ENCODE measurements at regions not wholly inside any gene's neighbourhood (a gene's known extent, or its start where the extent isn't known, plus 50 kb on each side); places are given as distances from the start of the nearest gene placed in this dataset.

- H3K4me2 ChIP-seq (ENCODE audit: low read length), result no peak overlapping the region
- ChIA-PET RAD21 (ENCODE audit: low non-redundant PET in 1 of 2, low total read pairs in 2 of 2, uncharacterized antibody in 2 of 2, unreplicated experiment in 2 of 2) (no interaction called here), POLR2A (no interaction called here), CTCF (no interaction called here)
- H3K9me2 ChIP-seq (ENCODE audit: insufficient read depth), result no peaks in the 10 kb centered on the region
- no peak for DNase-seq (ENCODE audit: low read depth, low spot score)
- H3K9me3 ChIP-seq (ENCODE audit: control insufficient read depth in 1 of 2, insufficient read depth in 1 of 2, low read depth in 1 of 2, low read length in 2 of 2), result no peaks in the 10 kb centered on the region
- no peaks in the 10 kb centered on the region for H3K4me1 ChIP-seq (ENCODE audit: control insufficient read depth in 1 of 2, insufficient read depth in 2 of 2, low read length in 2 of 2)
- H2AFZ ChIP-seq (ENCODE audit: low read depth, low read length, poor library complexity, severe bottlenecking), result no peak overlapping the region
- H3K27me3 ChIP-seq (ENCODE audit: insufficient read depth, low read length), result no peaks in the 10 kb centered on the region
- no peak overlapping the region for H3K9ac ChIP-seq (ENCODE audit: low read length)
- H3K27ac ChIP-seq (ENCODE audit: low read depth, low read length), result no peak overlapping the region
- intact Hi-C loops (cut with micrococcal nuclease), result no loop called here
- ATAC-seq, result no peak
- H4K20me1 ChIP-seq (ENCODE audit: insufficient read depth), result no peaks in the 10 kb centered on the region
- BruUV-seq (replicated peaks), result no TSS peak
- H3K79me2 ChIP-seq (ENCODE audit: insufficient read depth, low read length), result no peaks in the 10 kb centered on the region
- TF ChIP-seq SIN3A (IDR thresholded peaks at IDR 0.05; ENCODE audit: low read depth) (no peak), TCF7L2 (IDR thresholded peaks at IDR 0.05; ENCODE audit: borderline replicate concordance, extremely low read depth, insufficient read depth, insufficient read length) (no peak), JUND (IDR thresholded peaks at IDR 0.05) (no peak), MAX (IDR thresholded peaks at IDR 0.05) (no peak), SRF (IDR thresholded peaks at IDR 0.05; ENCODE audit: low read depth) (no peak), ATF3 (IDR thresholded peaks at IDR 0.05) (no peak), POLR2AphosphoS5 (IDR thresholded peaks at IDR 0.05; ENCODE audit: low read depth, low read length) (no peak), ZNF274 (IDR thresholded peaks at IDR 0.05; ENCODE audit: low read depth, low read length) (no peak)
- TF ChIP-seq, protein P1, sequence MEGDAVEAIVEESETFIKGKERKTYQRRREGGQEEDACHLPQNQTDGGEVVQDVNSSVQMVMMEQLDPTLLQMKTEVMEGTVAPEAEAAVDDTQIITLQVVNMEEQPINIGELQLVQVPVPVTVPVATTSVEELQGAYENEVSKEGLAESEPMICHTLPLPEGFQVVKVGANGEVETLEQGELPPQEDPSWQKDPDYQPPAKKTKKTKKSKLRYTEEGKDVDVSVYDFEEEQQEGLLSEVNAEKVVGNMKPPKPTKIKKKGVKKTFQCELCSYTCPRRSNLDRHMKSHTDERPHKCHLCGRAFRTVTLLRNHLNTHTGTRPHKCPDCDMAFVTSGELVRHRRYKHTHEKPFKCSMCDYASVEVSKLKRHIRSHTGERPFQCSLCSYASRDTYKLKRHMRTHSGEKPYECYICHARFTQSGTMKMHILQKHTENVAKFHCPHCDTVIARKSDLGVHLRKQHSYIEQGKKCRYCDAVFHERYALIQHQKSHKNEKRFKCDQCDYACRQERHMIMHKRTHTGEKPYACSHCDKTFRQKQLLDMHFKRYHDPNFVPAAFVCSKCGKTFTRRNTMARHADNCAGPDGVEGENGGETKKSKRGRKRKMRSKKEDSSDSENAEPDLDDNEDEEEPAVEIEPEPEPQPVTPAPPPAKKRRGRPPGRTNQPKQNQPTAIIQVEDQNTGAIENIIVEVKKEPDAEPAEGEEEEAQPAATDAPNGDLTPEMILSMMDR (IDR thresholded peaks at IDR 0.05 in 2 of 3, conservative IDR thresholded peaks at IDR 0.05 in 1 of 3; ENCODE audit: borderline replicate concordance in 1 of 3, insufficient read depth in 1 of 3, low read depth in 2 of 3, low read length in 2 of 3), result no peak
- no peak overlapping the region for H3K4me3 ChIP-seq (replicated peaks in 1 of 2; ENCODE audit: low read depth in 1 of 2, low read length in 2 of 2)
- no peaks in the 10 kb centered on the region for H3K36me3 ChIP-seq (ENCODE audit: control insufficient read depth in 1 of 2, insufficient read depth in 2 of 2, low read length in 2 of 2)
Measured at GRCh38 chr5:105195765-105196164, 1633.2 kb upstream of the NUDT12 start.

Data from HCT116 (cell line).